H1 (cell line): ENCODE measurements at regions not wholly inside any gene's neighbourhood (a gene's known extent, or its start where the extent isn't known, plus 50 kb on each side); places are given as distances from the start of the nearest gene placed in this dataset.

Source experiments
- CTCF ChIA-PET: fragments of 300-600 bp; sonication (Branson Sonifier 250); formaldehyde crosslinking; loops from one replicate; lab custom pipeline; 2021; ENCODE audit not compliant: partially characterized antibody; lab: Charles Lee
- POLR2A ChIA-PET: fragments of 300-600 bp; sonication (Branson Sonifier 250); formaldehyde crosslinking; loops from one replicate; lab custom pipeline; 2021; ENCODE audit warnings: inconsistent platforms; ENCODE audit not compliant: partially characterized antibody; lab: Charles Lee
- DNase-seq, 2 experiments: peaks; one replicate each; pipeline versions ENCODE4 v3.0.0 to v3.0.0-alpha.2; 2010 to 2022; ENCODE audit warnings: low spot score in 2 of 2, low read depth in 1 of 2, mixed read lengths in 1 of 2
- FAIRE-seq: peaks from 2 replicates; lab custom pipeline; 2011; peaks lifted over from hg19 to GRCh38; lab: Jason Lieb, UNC
- H2AFZ ChIP-seq: 2 replicates; pipeline ENCODE4 v1.8.1; 2012; ENCODE audit warnings: low read length, inconsistent platforms
- H2AK5ac ChIP-seq: 2 replicates; pipeline ENCODE4 v1.6.1; 2013; ENCODE audit warnings: low read depth, low read length
- H2BK120ac ChIP-seq: replicated peaks from 2 replicates; pipeline ENCODE3; 2013; ENCODE audit warnings: low read depth, low read length, inconsistent platforms
- H2BK12ac ChIP-seq: 2 replicates; pipeline ENCODE4 v1.6.1; 2013; ENCODE audit warnings: low read depth, low read length
- H2BK15ac ChIP-seq: 2 replicates; pipeline ENCODE4 v1.6.1; 2013; ENCODE audit warnings: low read length
- H2BK20ac ChIP-seq: 2 replicates; pipeline ENCODE4 v1.6.1; 2013; ENCODE audit warnings: low read length
- H2BK5ac ChIP-seq: 2 replicates; pipeline ENCODE4 v1.6.1; 2013; ENCODE audit warnings: low read depth, low read length
- H3K14ac ChIP-seq: 2 replicates; pipeline ENCODE4 v1.6.1; 2013; ENCODE audit warnings: inconsistent platforms; ENCODE audit not compliant: insufficient read length
- H3K18ac ChIP-seq: 2 replicates; pipeline ENCODE4 v1.6.1; 2013; ENCODE audit warnings: low read length; ENCODE audit errors: extremely low read depth
- H3K23ac ChIP-seq: 2 replicates; pipeline ENCODE4 v1.6.1; 2013; ENCODE audit warnings: inconsistent platforms; ENCODE audit not compliant: insufficient read length
- H3K23me2 ChIP-seq: 2 replicates; pipeline ENCODE4 v1.6.1; 2013; ENCODE audit warnings: low read depth, low read length
- H3K27ac ChIP-seq: 2 replicates; pipeline ENCODE4 v1.6.1; 2011; ENCODE audit warnings: low read depth, low read length, inconsistent platforms
- H3K27me3 ChIP-seq, 4 experiments: replicated peaks in 1 of 4; 1 replicate in 1 of 4; 2 replicates in 3 of 4; pipeline versions ENCODE4 v1.6.1 to v1.8.1; 2011 to 2013; ENCODE audit warnings: low read length in 3 of 4, mild to moderate bottlenecking in 3 of 4, inconsistent platforms in 2 of 4, mixed read lengths in 2 of 4, moderate library complexity in 1 of 4; ENCODE audit not compliant: control insufficient read depth in 3 of 4, insufficient read depth in 3 of 4; ENCODE audit errors: extremely low read depth in 1 of 4
- H3K36me3 ChIP-seq, 4 experiments: 2 replicates each; pipeline versions ENCODE4 v1.6.1 to v1.8.1; 2011 to 2013; ENCODE audit warnings: mild to moderate bottlenecking in 4 of 4, low read length in 3 of 4, moderate library complexity in 2 of 4, control low read depth in 1 of 4, inconsistent platforms in 1 of 4; ENCODE audit not compliant: insufficient read depth in 4 of 4, control insufficient read depth in 2 of 4
- H3K4ac ChIP-seq: replicated peaks from 2 replicates; pipeline ENCODE3; 2013; ENCODE audit warnings: low read length, low read depth, mixed read lengths, inconsistent platforms; ENCODE audit not compliant: insufficient read length
- H3K4me1 ChIP-seq, 4 experiments: replicated peaks in 1 of 4; 1 replicate in 1 of 4; 2 replicates in 3 of 4; pipeline versions ENCODE4 v1.6.1 to v1.8.1; 2011 to 2013; ENCODE audit warnings: low read length in 3 of 4, inconsistent platforms in 2 of 4, mixed read lengths in 1 of 4; ENCODE audit not compliant: insufficient read depth in 4 of 4, control insufficient read depth in 3 of 4
- H3K4me2 ChIP-seq, 2 experiments: 2 replicates each; pipeline versions ENCODE4 v1.6.1 to v1.8.1; 2011 to 2013; ENCODE audit warnings: low read depth in 2 of 2, low read length in 2 of 2, control low read depth in 1 of 2, inconsistent platforms in 1 of 2, mild to moderate bottlenecking in 1 of 2; ENCODE audit not compliant: insufficient read depth in 1 of 2
- H3K4me3 ChIP-seq, 4 experiments: fragments of 200-600, 300-600 bp in 1 of 4; sonication (generic), shearing (Covaris generic), sonication (Bioruptor Twin) in 1 of 4; 2 replicates each; pipeline versions ENCODE4 v1.5.1 to v1.8.1; 2011 to 2016; ENCODE audit warnings: low read length in 4 of 4, low read depth in 3 of 4, control low read depth in 2 of 4, inconsistent platforms in 2 of 4, mild to moderate bottlenecking in 2 of 4, mixed read lengths in 1 of 4, moderate library complexity in 1 of 4; ENCODE audit not compliant: insufficient read depth in 2 of 4; ENCODE audit errors: extremely low read depth in 1 of 4
- H3K56ac ChIP-seq: replicated peaks from 2 replicates; pipeline ENCODE3; 2013; ENCODE audit warnings: low read depth, mild to moderate bottlenecking, mixed read lengths, low read length, inconsistent platforms; ENCODE audit not compliant: insufficient read length
- H3K79me1 ChIP-seq: 2 replicates; pipeline ENCODE4 v1.6.1; 2013; ENCODE audit warnings: low read depth, low read length, control low read depth
- H3K79me2 ChIP-seq, 2 experiments: 2 replicates each; pipeline versions ENCODE4 v1.6.1 to v1.8.1; 2012 to 2013; ENCODE audit warnings: low read length in 2 of 2, mild to moderate bottlenecking in 2 of 2, inconsistent platforms in 1 of 2; ENCODE audit not compliant: insufficient read depth in 2 of 2, control insufficient read depth in 1 of 2
- H3K9ac ChIP-seq, 4 experiments: replicated peaks in 1 of 4; 1 replicate in 1 of 4; 2 replicates in 3 of 4; pipeline versions ENCODE4 v1.6.1 to v1.8.1; 2011 to 2013; ENCODE audit warnings: low read depth in 3 of 4, low read length in 3 of 4, control low read depth in 2 of 4, mild to moderate bottlenecking in 2 of 4, moderate library complexity in 2 of 4, inconsistent platforms in 1 of 4; ENCODE audit errors: extremely low read depth in 1 of 4
- H3K9me3 ChIP-seq, 2 experiments: 2 replicates each; pipeline versions ENCODE4 v1.6.1 to v1.8.1; 2012 to 2013; ENCODE audit warnings: mild to moderate bottlenecking in 2 of 2, moderate library complexity in 2 of 2, control low read depth in 1 of 2, inconsistent platforms in 1 of 2, low read depth in 1 of 2, low read length in 1 of 2, mixed read lengths in 1 of 2; ENCODE audit not compliant: insufficient read depth in 2 of 2
- H4K20me1 ChIP-seq, 2 experiments: replicated peaks in 1 of 2; 2 replicates each; pipeline versions ENCODE3 to v1.8.1; 2011 to 2013; ENCODE audit warnings: inconsistent platforms in 2 of 2, low read length in 2 of 2, mild to moderate bottlenecking in 1 of 2; ENCODE audit not compliant: insufficient read depth in 2 of 2, control insufficient read depth in 1 of 2
- H4K5ac ChIP-seq: 2 replicates; pipeline ENCODE4 v1.6.1; 2013; ENCODE audit warnings: low read length, low read depth, mixed read lengths, inconsistent platforms; ENCODE audit not compliant: insufficient read length
- H4K8ac ChIP-seq: 2 replicates; pipeline ENCODE4 v1.8.0; 2013; ENCODE audit warnings: mild to moderate bottlenecking, moderate library complexity, low read length, inconsistent platforms; ENCODE audit not compliant: insufficient read depth; ENCODE audit errors: extremely low read depth
- H4K91ac ChIP-seq: replicated peaks from 2 replicates; pipeline ENCODE3; 2013; ENCODE audit warnings: low read length, mixed read lengths, inconsistent platforms; ENCODE audit not compliant: insufficient read length
- WGBS, 2 experiments: shearing (Covaris generic) in 1 of 2; methylation state at CpG; one replicate each; pipeline versions ENCODE4 v1.1.6 to v1.1.7; 2013 to 2015; ENCODE audit warnings: low lambda C conversion rate in 2 of 2, mixed read lengths in 2 of 2, inconsistent platforms in 1 of 2, low coverage in 1 of 2, missing lambda C conversion rate in 1 of 2; ENCODE audit not compliant: insufficient replicate concordance in 2 of 2, insufficient coverage in 1 of 2, insufficient read length in 1 of 2; ENCODE audit errors: extremely low coverage in 1 of 2, missing lambda C conversion rate in 1 of 2; 5-methylcytosine and 5-hydroxymethylcytosine counted together
- TF ChIP-seq, protein P1 (sequence below): fragments of 300-600 bp; sonication (generic); IDR thresholded peaks from 2 replicates; pipeline ENCODE4 v1.7.1; 2012; ENCODE audit warnings: low read length, moderate library complexity, mild to moderate bottlenecking, inconsistent platforms; ENCODE audit not compliant: insufficient replicate concordance

DNA sequence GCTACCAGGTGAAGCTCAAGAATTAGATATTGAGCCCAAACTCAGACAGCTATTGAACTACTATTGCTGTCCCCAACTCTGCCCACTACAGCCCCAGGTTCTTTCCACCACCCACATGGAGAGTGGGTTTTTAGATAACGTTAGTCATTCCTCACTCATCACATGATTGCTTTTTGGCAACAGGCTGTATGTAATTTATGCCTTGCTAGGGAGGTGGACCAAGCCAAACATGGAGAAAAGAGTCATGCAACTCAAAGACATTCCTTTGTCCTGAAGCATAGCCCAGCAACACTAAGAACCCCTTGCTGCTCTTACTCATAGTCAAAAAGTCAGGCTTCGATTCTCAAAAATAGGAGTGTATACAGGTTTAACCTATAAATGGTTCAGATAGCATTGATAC, 275.9 kb upstream of the VCX3A start:
- H3K9ac ChIP-seq: no peak overlapping the region
- no peak overlapping the region for H4K91ac ChIP-seq
- H3K14ac ChIP-seq: no peak overlapping the region
- no peak overlapping the region for H2BK5ac ChIP-seq
- H2AK5ac ChIP-seq: no peak overlapping the region
- no peak for DNase-seq
- H3K23ac ChIP-seq: no peak overlapping the region
- H3K18ac ChIP-seq: no peak overlapping the region
- no peaks in the 10 kb centered on the region for H3K4me1 ChIP-seq
- H3K23me2 ChIP-seq: no peaks in the 10 kb centered on the region
- H2BK20ac ChIP-seq: no peak overlapping the region
- H4K20me1 ChIP-seq: no peaks in the 10 kb centered on the region
- H3K56ac ChIP-seq: no peak overlapping the region
- no peak overlapping the region for H2BK120ac ChIP-seq
- ChIA-PET POLR2A (no interaction called here), CTCF (no interaction called here)
- no peaks in the 10 kb centered on the region for H3K9me3 ChIP-seq
- no peak for FAIRE-seq
- H4K5ac ChIP-seq: no peak overlapping the region
- no peak overlapping the region for H3K4me2 ChIP-seq
- H3K27ac ChIP-seq: no peak overlapping the region
- no peaks in the 10 kb centered on the region for H3K79me1 ChIP-seq
- H3K4me3 ChIP-seq: no peak overlapping the region
- no peak overlapping the region for H3K4ac ChIP-seq
- no peaks in the 10 kb centered on the region for H3K27me3 ChIP-seq
- H2BK15ac ChIP-seq: no peak overlapping the region
- no peak overlapping the region for H2BK12ac ChIP-seq
- H3K79me2 ChIP-seq: no peaks in the 10 kb centered on the region
- H4K8ac ChIP-seq: no peak overlapping the region
- no peak overlapping the region for H2AFZ ChIP-seq
- H3K36me3 ChIP-seq: no peaks in the 10 kb centered on the region
- 100% methylated on average over 2 of the region's 2 CpGs; no CpG with 5 or more reads in 1 of the 2 experiments for WGBS, 2 experiments
- TF ChIP-seq, protein P1, sequence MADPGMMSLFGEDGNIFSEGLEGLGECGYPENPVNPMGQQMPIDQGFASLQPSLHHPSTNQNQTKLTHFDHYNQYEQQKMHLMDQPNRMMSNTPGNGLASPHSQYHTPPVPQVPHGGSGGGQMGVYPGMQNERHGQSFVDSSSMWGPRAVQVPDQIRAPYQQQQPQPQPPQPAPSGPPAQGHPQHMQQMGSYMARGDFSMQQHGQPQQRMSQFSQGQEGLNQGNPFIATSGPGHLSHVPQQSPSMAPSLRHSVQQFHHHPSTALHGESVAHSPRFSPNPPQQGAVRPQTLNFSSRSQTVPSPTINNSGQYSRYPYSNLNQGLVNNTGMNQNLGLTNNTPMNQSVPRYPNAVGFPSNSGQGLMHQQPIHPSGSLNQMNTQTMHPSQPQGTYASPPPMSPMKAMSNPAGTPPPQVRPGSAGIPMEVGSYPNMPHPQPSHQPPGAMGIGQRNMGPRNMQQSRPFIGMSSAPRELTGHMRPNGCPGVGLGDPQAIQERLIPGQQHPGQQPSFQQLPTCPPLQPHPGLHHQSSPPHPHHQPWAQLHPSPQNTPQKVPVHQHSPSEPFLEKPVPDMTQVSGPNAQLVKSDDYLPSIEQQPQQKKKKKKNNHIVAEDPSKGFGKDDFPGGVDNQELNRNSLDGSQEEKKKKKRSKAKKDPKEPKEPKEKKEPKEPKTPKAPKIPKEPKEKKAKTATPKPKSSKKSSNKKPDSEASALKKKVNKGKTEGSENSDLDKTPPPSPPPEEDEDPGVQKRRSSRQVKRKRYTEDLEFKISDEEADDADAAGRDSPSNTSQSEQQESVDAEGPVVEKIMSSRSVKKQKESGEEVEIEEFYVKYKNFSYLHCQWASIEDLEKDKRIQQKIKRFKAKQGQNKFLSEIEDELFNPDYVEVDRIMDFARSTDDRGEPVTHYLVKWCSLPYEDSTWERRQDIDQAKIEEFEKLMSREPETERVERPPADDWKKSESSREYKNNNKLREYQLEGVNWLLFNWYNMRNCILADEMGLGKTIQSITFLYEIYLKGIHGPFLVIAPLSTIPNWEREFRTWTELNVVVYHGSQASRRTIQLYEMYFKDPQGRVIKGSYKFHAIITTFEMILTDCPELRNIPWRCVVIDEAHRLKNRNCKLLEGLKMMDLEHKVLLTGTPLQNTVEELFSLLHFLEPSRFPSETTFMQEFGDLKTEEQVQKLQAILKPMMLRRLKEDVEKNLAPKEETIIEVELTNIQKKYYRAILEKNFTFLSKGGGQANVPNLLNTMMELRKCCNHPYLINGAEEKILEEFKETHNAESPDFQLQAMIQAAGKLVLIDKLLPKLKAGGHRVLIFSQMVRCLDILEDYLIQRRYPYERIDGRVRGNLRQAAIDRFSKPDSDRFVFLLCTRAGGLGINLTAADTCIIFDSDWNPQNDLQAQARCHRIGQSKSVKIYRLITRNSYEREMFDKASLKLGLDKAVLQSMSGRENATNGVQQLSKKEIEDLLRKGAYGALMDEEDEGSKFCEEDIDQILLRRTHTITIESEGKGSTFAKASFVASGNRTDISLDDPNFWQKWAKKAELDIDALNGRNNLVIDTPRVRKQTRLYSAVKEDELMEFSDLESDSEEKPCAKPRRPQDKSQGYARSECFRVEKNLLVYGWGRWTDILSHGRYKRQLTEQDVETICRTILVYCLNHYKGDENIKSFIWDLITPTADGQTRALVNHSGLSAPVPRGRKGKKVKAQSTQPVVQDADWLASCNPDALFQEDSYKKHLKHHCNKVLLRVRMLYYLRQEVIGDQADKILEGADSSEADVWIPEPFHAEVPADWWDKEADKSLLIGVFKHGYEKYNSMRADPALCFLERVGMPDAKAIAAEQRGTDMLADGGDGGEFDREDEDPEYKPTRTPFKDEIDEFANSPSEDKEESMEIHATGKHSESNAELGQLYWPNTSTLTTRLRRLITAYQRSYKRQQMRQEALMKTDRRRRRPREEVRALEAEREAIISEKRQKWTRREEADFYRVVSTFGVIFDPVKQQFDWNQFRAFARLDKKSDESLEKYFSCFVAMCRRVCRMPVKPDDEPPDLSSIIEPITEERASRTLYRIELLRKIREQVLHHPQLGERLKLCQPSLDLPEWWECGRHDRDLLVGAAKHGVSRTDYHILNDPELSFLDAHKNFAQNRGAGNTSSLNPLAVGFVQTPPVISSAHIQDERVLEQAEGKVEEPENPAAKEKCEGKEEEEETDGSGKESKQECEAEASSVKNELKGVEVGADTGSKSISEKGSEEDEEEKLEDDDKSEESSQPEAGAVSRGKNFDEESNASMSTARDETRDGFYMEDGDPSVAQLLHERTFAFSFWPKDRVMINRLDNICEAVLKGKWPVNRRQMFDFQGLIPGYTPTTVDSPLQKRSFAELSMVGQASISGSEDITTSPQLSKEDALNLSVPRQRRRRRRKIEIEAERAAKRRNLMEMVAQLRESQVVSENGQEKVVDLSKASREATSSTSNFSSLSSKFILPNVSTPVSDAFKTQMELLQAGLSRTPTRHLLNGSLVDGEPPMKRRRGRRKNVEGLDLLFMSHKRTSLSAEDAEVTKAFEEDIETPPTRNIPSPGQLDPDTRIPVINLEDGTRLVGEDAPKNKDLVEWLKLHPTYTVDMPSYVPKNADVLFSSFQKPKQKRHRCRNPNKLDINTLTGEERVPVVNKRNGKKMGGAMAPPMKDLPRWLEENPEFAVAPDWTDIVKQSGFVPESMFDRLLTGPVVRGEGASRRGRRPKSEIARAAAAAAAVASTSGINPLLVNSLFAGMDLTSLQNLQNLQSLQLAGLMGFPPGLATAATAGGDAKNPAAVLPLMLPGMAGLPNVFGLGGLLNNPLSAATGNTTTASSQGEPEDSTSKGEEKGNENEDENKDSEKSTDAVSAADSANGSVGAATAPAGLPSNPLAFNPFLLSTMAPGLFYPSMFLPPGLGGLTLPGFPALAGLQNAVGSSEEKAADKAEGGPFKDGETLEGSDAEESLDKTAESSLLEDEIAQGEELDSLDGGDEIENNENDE: no peak
